Right lobe of liver (tissue), 4 donors: ENCODE measurements at regions not wholly inside any gene's neighbourhood (a gene's known extent, or its start where the extent isn't known, plus 50 kb on each side); places are given as distances from the start of the nearest gene placed in this dataset.

Experiments
- POLR2A ChIP-seq: fragments of 450-650 bp; IDR thresholded peaks from one replicate; pipeline ENCODE4 v1.6.1; 2017; ENCODE audit warnings: antibody characterized with exemption, mild to moderate bottlenecking
- TF ChIP-seq, protein P1 (sequence below), 4 donors: fragments of 200-600 bp in 3 of 4; fragments of 450-650 bp in 1 of 4; IDR thresholded peaks; one replicate each; pipeline versions ENCODE4 v1.5.1 to v1.8.0; 2016 to 2022; ENCODE audit warnings: antibody characterized with exemption in 4 of 4, mild to moderate bottlenecking in 2 of 4
- donor health status: DM: no; HTN: no; CAD: no.
- donor health status: DM: no; HTN: no; CAD: no.
- donor health status: DM: no; HTN: yes; CAD: no.

DNA sequence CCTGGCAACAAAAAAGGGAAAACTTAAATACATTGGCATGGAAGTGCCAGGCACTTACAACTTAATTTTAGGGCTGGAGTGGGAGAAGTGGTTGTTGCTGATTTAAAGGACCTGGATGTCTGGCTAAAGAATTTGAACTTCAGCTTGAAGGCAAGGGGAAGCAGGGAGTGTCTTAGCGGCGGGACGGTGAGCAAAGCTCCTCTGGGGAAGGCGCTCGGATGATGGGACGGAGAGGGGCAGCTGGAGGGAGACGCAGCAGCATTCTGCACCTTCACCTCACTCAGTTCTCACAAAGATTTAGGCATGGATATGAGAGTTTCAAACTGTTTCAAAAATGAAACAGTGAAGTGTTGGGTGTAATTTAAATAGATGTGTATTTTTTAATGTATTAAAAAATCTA is 967.1 kb downstream of the BRD1 start:
- no peak for TF ChIP-seq POLR2A
- TF ChIP-seq, protein P1, sequence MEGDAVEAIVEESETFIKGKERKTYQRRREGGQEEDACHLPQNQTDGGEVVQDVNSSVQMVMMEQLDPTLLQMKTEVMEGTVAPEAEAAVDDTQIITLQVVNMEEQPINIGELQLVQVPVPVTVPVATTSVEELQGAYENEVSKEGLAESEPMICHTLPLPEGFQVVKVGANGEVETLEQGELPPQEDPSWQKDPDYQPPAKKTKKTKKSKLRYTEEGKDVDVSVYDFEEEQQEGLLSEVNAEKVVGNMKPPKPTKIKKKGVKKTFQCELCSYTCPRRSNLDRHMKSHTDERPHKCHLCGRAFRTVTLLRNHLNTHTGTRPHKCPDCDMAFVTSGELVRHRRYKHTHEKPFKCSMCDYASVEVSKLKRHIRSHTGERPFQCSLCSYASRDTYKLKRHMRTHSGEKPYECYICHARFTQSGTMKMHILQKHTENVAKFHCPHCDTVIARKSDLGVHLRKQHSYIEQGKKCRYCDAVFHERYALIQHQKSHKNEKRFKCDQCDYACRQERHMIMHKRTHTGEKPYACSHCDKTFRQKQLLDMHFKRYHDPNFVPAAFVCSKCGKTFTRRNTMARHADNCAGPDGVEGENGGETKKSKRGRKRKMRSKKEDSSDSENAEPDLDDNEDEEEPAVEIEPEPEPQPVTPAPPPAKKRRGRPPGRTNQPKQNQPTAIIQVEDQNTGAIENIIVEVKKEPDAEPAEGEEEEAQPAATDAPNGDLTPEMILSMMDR (IDR thresholded peaks at IDR 0.05) = no peak
